ENCODE measurements at regions not wholly inside any gene's neighbourhood (a gene's known extent, or its start where the extent isn't known, plus 50 kb on each side); places are given as distances from the start of the nearest gene placed in this dataset.

GRCh38 chr11:23021287-23021863 lies 161.1 kb upstream of the CCDC179 start:
- DNase-seq (ENCODE audit: low spot score, unreplicated experiment), result no peak
- no peak overlapping the region for H3K27ac Mint-ChIP-seq
- H3K4me3 Mint-ChIP-seq (ENCODE audit: low read depth), result no peak overlapping the region
- TF ChIP-seq, protein P1, sequence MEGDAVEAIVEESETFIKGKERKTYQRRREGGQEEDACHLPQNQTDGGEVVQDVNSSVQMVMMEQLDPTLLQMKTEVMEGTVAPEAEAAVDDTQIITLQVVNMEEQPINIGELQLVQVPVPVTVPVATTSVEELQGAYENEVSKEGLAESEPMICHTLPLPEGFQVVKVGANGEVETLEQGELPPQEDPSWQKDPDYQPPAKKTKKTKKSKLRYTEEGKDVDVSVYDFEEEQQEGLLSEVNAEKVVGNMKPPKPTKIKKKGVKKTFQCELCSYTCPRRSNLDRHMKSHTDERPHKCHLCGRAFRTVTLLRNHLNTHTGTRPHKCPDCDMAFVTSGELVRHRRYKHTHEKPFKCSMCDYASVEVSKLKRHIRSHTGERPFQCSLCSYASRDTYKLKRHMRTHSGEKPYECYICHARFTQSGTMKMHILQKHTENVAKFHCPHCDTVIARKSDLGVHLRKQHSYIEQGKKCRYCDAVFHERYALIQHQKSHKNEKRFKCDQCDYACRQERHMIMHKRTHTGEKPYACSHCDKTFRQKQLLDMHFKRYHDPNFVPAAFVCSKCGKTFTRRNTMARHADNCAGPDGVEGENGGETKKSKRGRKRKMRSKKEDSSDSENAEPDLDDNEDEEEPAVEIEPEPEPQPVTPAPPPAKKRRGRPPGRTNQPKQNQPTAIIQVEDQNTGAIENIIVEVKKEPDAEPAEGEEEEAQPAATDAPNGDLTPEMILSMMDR (IDR thresholded peaks at IDR 0.05; ENCODE audit: unreplicated experiment), result peak; percentile 81
- H3K36me3 Mint-ChIP-seq (ENCODE audit: insufficient read depth), result no peaks in the 10 kb centered on the region
- H3K9me3 Mint-ChIP-seq (ENCODE audit: low read depth), result no peaks in the 10 kb centered on the region
- H3K27me3 Mint-ChIP-seq, result no peaks in the 10 kb centered on the region
- peaks cover 7% of the 10 kb centered on the region for H3K4me1 Mint-ChIP-seq (ENCODE audit: low read depth)

DNA sequence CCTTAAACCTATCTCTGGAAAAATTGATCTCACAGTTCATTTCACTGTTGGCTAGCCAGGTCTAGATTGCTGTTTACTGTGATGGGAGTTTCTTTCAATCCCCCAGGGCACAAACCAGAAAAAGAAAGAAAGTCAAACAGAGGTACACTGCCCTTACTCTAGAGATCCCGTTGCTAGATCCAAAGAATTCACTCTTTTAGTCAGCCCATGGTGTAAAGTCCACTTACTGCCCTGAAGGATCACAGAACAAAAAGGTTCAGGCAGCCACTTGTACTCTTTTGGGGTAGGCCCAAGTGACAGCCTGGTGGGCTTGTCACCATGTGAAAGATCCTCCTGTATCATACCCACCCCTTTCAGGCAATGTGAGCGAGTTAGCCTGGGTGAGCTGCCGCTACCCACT lies 162.6 kb upstream of the CCDC179 start:
- Mint-ChIP-seq H3K27ac (no peak overlapping the region), H3K36me3 (ENCODE audit: insufficient read depth) (no peaks in the 10 kb centered on the region)

GRCh38 chr11:23023319-23023718 lies 163.0 kb upstream of the CCDC179 start:
- Mint-ChIP-seq H3K4me3 (ENCODE audit: low read depth) (no peak overlapping the region), H3K36me3 (ENCODE audit: insufficient read depth) (no peaks in the 10 kb centered on the region), H3K4me1 (ENCODE audit: low read depth) (peaks cover 7% of the 10 kb centered on the region), H3K27me3 (no peaks in the 10 kb centered on the region), H3K9me3 (ENCODE audit: low read depth) (no peaks in the 10 kb centered on the region), H3K27ac (no peak overlapping the region)
- no peak for DNase-seq (ENCODE audit: low spot score, unreplicated experiment)
- TF ChIP-seq, protein P1 (IDR thresholded peaks at IDR 0.05; ENCODE audit: unreplicated experiment), result no peak

More for the DNA sequence above, 162.6 kb upstream of the CCDC179 start:
- Mint-ChIP-seq H3K9me3 (ENCODE audit: low read depth) (no peaks in the 10 kb centered on the region), H3K4me1 (ENCODE audit: low read depth) (peaks cover 7% of the 10 kb centered on the region), H3K27me3 (no peaks in the 10 kb centered on the region), H3K4me3 (ENCODE audit: low read depth) (no peak overlapping the region)
- TF ChIP-seq, protein P1 (IDR thresholded peaks at IDR 0.05; ENCODE audit: unreplicated experiment), result no peak
- DNase-seq (ENCODE audit: low spot score, unreplicated experiment), result no peak

DNA sequence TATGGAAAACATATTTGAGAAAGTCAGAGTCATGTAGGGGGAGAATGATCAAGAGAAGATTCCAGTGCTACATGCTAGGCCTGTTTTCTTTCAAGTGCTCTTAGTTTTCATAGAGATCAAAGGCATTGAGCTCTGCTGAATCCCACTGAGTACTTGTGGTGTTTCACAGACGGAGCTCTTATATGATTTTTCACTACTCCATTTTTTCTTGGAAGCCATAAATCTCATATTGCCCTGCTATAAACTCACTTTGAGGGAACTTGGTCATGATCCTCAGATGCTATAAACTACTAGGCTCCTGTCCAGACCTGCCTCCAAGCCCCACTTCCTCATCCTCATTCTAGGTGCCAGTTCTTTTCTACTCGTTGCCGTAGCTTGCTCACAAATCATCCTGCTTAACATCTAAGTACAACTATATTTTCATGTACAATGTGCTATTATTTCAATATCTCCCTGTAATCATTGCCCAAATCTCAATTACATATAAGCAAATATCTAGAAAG lies 180.8 kb upstream of the CCDC179 start:
- no peaks in the 10 kb centered on the region for H3K27me3 Mint-ChIP-seq
- H3K9me3 Mint-ChIP-seq (ENCODE audit: low read depth), result no peaks in the 10 kb centered on the region
- peak overlapping the region; percentile 5 for H3K27ac Mint-ChIP-seq
- no peaks in the 10 kb centered on the region for H3K36me3 Mint-ChIP-seq (ENCODE audit: insufficient read depth)
- H3K4me3 Mint-ChIP-seq (ENCODE audit: low read depth), result no peak overlapping the region
- TF ChIP-seq, protein P1 (IDR thresholded peaks at IDR 0.05; ENCODE audit: unreplicated experiment), result no peak
- no peak for DNase-seq (ENCODE audit: low spot score, unreplicated experiment)
- H3K4me1 Mint-ChIP-seq (ENCODE audit: low read depth), result no peaks in the 10 kb centered on the region

DNA sequence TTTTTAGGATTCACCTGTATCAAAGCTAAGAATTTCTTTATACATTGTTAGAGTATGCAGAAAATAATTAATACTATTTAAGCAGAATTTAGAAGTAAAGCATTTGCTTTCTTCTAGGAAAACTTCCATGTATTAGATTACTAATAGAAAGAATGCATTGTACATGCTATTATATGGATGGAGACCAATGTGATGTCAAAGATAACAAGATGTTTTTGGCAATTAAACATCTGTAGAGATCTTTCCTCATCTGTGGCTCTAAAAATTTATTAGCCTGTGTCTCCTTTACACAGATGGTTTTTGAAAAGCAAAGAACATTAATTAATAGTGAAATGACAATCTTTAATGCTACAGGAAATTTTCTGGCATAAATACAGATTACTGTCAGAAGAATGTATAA lies 198.4 kb upstream of the CCDC179 start:
- no peak for DNase-seq (ENCODE audit: low spot score, unreplicated experiment)
- H3K27me3 Mint-ChIP-seq, result no peaks in the 10 kb centered on the region
- H3K4me1 Mint-ChIP-seq (ENCODE audit: low read depth), result no peaks in the 10 kb centered on the region
- no peaks in the 10 kb centered on the region for H3K9me3 Mint-ChIP-seq (ENCODE audit: low read depth)
- no peak overlapping the region for H3K4me3 Mint-ChIP-seq (ENCODE audit: low read depth)
- H3K36me3 Mint-ChIP-seq (ENCODE audit: insufficient read depth), result no peaks in the 10 kb centered on the region
- TF ChIP-seq, protein P1 (IDR thresholded peaks at IDR 0.05; ENCODE audit: unreplicated experiment), result no peak
- H3K27ac Mint-ChIP-seq, result no peak overlapping the region

Data from progenitor cell of endocrine pancreas (in vitro differentiated cells).